Mucosa of rectum (tissue), 2 donors: ENCODE measurements at regions not wholly inside any gene's neighbourhood (a gene's known extent, or its start where the extent isn't known, plus 50 kb on each side); places are given as distances from the start of the nearest gene placed in this dataset.

Experiments used
- H3K27ac ChIP-seq, 2 donors: one replicate each; pipeline ENCODE4 v1.7.0; 2013; ENCODE audit warnings: inconsistent platforms in 2 of 2, low read depth in 2 of 2, low read length in 2 of 2
- H3K27me3 ChIP-seq, 2 donors: one replicate each; pipeline ENCODE4 v1.7.0; 2013; ENCODE audit warnings: low read length in 2 of 2; ENCODE audit not compliant: control insufficient read depth in 2 of 2, insufficient read depth in 2 of 2
- H3K36me3 ChIP-seq, 2 donors: one replicate each; pipeline ENCODE4 v1.7.0; 2013; ENCODE audit warnings: low read length in 2 of 2; ENCODE audit not compliant: control insufficient read depth in 2 of 2, insufficient read depth in 2 of 2
- H3K4me1 ChIP-seq, 2 donors: one replicate each; pipeline ENCODE4 v1.7.0; 2013; ENCODE audit warnings: low read length in 2 of 2, mild to moderate bottlenecking in 1 of 2; ENCODE audit not compliant: control insufficient read depth in 2 of 2, insufficient read depth in 2 of 2
- H3K4me3 ChIP-seq, 2 donors: one replicate each; pipeline ENCODE4 v1.7.0; 2013; ENCODE audit warnings: low read length in 2 of 2
- H3K9ac ChIP-seq, 2 donors: one replicate each; pipeline ENCODE4 v1.7.0; 2013; ENCODE audit warnings: low read length in 2 of 2, low read depth in 1 of 2, mild to moderate bottlenecking in 1 of 2
- H3K9me3 ChIP-seq, 2 donors: one replicate each; pipeline ENCODE4 v1.7.0; 2013; ENCODE audit warnings: low read length in 2 of 2; ENCODE audit not compliant: control insufficient read depth in 2 of 2
- donor health status: healthy.
- donor health status: Normal muscosa, but diverticular disease.

DNA sequence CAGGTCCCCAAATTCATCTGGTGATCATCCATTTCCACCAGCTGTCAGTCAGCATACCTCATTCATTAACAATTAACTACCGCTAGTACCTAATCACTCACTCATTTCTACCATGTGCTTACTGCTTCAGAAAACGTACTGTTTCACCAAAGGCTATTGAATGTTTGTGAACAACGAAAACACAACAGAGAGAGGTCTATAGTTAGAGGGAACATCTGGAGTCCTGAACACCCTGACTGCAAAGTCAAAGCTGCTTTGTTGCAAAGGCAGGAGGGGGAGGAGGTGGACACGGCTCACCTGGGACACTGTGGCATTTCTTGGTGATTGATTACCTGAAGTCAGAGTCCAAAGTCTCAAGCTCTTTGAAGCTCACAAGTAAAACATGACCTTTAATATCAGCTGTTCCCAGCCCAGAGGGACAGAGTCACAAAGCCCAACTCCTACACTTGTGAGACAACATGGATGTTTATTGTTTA, 342.3 kb upstream of the ADARB2 start:
- H3K36me3 ChIP-seq = no peaks in the 10 kb centered on the region
- H3K4me1 ChIP-seq = no peaks in the 10 kb centered on the region
- no peak overlapping the region for H3K4me3 ChIP-seq
- no peak overlapping the region for H3K9ac ChIP-seq
- H3K9me3 ChIP-seq = peaks cover 0 to 4% of the 10 kb centered on the region in 2 donors
- H3K27ac ChIP-seq = no peak overlapping the region
- H3K27me3 ChIP-seq = no peaks in the 10 kb centered on the region

DNA sequence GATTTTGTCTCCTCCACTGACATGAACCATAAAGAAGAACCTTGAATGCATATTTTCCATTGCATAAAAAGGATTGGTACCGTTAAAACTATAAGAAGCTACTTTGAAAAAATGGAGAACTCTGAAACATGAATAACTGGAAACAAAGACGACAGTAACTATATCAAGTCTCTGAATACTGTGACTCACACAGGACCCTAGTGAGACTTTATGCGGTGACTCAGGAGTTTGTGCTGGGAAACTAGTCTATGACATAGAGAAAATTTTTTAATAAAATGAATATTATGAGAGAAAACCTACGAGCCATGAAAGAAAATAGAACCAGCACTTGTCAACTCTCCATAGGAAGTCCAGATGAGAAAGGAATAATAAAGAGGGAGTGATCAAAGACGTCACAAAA, 339.9 kb upstream of the ADARB2 start:
- no peak overlapping the region for H3K27ac ChIP-seq
- no peaks in the 10 kb centered on the region for H3K4me1 ChIP-seq
- H3K9ac ChIP-seq = no peak overlapping the region
- H3K36me3 ChIP-seq = no peaks in the 10 kb centered on the region
- H3K4me3 ChIP-seq = no peak overlapping the region
- H3K9me3 ChIP-seq = peaks cover 0 to 4% of the 10 kb centered on the region in 2 donors
- H3K27me3 ChIP-seq = no peaks in the 10 kb centered on the region

DNA sequence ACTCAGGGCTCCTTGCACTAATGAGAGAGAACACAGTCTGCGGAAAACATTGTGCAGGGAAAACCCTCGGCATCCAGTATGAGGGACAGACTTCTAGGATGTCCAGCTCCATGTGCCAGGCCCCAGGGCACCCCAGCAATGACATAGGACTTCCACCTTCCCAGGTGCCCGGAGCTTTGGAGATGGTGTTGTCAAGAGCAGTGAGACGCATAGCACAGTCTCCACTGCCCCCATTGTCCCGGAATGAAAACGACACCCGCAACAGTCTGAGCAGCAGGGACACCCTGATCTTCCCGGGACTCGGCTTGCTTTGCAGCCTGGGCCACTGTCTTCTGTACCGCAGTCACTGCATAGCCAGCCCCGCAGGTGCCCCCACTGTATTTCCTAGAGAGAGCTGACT, 339.2 kb upstream of the ADARB2 start:
- Histone ChIP-seq H3K9ac (no peak overlapping the region), H3K27me3 (no peaks in the 10 kb centered on the region), H3K36me3 (no peaks in the 10 kb centered on the region), H3K9me3 (peaks cover 0 to 4% of the 10 kb centered on the region in 2 donors), H3K4me3 (no peak overlapping the region), H3K27ac (no peak overlapping the region), H3K4me1 (no peaks in the 10 kb centered on the region)

DNA sequence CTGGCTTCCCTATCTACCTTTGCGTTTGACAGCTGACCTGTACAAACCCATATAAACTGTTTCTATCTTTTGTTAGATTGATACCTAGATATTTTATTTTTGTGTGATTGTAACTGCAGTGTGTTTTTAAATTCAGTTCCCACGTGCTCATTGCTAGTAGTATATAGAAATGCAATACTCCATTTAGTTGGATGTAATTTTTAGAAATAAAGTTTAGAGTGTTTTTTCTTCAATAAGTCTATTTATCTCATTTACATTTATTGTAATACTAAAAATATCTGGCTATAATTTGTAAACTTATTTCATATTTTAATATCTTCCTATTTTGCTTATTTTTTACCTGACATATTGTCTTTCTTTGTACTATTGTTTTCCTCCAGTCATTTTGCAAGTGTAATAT, 329.7 kb upstream of the ADARB2 start:
- H3K4me3 ChIP-seq = no peak overlapping the region
- H3K36me3 ChIP-seq = no peaks in the 10 kb centered on the region
- H3K27ac ChIP-seq = no peak overlapping the region
- no peaks in the 10 kb centered on the region for H3K4me1 ChIP-seq
- H3K9me3 ChIP-seq = no peaks in the 10 kb centered on the region
- no peaks in the 10 kb centered on the region for H3K27me3 ChIP-seq
- no peak overlapping the region for H3K9ac ChIP-seq

DNA sequence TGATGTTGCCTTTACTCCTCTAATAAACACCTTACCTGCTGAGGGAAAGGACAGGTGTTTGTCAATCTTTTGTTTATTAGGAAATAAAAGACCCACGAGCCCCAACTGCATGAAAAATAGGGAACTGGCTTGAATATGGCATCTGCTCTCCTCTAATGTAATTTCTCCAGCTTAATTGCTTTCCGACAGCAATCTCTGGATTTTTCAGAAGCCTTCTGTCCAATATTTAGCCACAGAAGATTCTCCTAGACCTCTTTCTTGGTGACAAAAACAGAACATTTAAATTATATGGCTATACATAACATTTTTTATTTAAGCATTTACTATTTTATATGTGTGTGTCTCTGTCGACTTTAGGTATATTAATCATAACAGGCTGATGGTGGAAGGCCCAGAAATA, 317.4 kb upstream of the ADARB2 start:
- no peaks in the 10 kb centered on the region for H3K4me1 ChIP-seq
- H3K9me3 ChIP-seq = peaks cover 4 to 5% of the 10 kb centered on the region in 2 donors
- no peak overlapping the region for H3K9ac ChIP-seq
- H3K4me3 ChIP-seq = no peak overlapping the region
- no peaks in the 10 kb centered on the region for H3K36me3 ChIP-seq
- no peak overlapping the region for H3K27ac ChIP-seq
- no peaks in the 10 kb centered on the region for H3K27me3 ChIP-seq

DNA sequence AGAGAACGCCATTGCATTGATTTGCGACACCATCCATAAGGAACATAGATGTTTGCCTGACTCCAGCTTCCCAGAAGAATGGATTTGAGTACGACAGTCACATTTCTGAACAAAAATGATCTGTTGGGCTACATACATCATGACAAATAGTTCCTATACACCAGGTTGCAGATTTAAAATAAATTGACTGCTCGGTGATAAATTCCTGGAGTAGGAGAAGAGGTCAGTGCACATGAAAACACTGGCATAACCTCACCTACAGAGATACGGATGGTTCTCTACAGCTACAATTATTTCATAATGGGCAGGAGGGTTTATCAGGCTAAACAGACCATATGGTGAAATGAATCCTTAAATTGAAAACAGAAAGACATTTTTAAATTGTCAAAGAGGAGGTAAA, 316.5 kb upstream of the ADARB2 start:
- no peaks in the 10 kb centered on the region for H3K36me3 ChIP-seq
- no peak overlapping the region for H3K9ac ChIP-seq
- H3K4me3 ChIP-seq = no peak overlapping the region
- peaks cover under 1 to 3% of the 10 kb centered on the region in 2 donors for H3K9me3 ChIP-seq
- H3K4me1 ChIP-seq = no peaks in the 10 kb centered on the region
- H3K27me3 ChIP-seq = no peaks in the 10 kb centered on the region
- H3K27ac ChIP-seq = no peak overlapping the region

DNA sequence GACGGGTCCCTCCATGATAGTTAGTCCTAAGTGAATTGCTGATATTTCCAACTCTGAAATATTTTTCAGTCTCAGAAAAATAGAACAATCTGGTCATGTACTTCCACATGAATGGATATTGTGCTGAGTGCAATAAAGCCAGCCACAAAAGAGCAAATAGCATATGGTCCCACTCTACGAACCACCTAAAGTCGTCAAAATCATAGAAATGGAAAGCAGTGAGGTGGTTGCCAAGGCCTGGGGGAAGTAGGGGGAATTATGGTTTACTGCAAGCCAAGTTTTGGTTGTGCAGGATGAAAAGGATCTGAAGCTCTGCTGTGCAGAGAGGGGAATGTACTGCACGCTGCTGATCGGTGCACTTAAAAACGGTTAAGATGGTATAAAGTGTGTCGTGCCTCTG, 313.8 kb upstream of the ADARB2 start:
- Histone ChIP-seq H3K27me3 (no peaks in the 10 kb centered on the region), H3K4me3 (no peak overlapping the region), H3K9me3 (peaks cover 0 to 4% of the 10 kb centered on the region in 2 donors), H3K36me3 (no peaks in the 10 kb centered on the region), H3K4me1 (no peaks in the 10 kb centered on the region), H3K27ac (no peak overlapping the region), H3K9ac (no peak overlapping the region)

DNA sequence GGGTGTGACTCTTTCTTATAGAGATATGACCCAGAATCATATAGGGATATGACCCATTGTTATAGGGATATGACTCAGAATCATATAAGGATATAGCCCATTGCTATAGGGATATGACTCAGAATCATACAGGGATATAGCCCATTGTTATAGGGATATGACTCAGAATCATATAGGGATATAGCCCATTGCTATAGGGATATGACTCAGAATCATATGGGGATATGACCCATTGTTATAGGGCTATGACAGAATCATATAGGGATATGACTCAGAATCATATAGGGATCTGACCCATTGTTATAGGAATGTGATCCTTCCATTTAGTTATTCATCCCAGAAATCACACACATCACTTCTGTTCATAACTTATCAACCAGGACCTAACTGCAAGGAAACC, 312.2 kb upstream of the ADARB2 start:
- H3K4me3 ChIP-seq = no peak overlapping the region
- H3K36me3 ChIP-seq = no peaks in the 10 kb centered on the region
- H3K27ac ChIP-seq = no peak overlapping the region
- peaks cover 0 to 4% of the 10 kb centered on the region in 2 donors for H3K9me3 ChIP-seq
- H3K27me3 ChIP-seq = no peaks in the 10 kb centered on the region
- H3K9ac ChIP-seq = no peak overlapping the region
- H3K4me1 ChIP-seq = no peaks in the 10 kb centered on the region

DNA sequence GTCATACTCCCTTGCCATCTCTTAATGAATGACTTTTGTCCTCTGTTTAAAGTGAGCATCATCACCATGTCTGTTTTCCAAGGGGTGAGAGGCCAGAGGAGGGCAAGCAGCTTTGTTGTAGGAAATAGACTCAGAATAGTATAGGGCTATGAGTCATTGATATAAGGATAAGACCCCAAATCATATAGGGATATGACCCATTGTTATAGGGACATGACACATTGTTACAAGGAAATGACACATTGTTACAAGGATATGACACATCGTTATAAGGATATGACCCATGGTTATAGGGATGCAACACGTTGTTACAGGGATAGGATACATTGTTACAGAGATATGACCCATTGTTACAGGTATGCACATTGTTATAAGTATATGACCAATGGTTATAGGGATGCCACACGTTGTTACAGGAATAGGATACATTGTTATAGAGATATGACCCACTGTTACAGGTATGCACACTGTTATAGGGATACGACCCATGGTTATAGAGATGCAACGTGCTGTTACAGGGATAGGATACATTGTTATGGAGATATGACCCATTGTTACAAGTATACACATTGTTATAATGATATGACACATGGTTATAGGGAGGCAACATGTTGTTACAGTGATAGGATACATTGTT, 311.1 kb upstream of the ADARB2 start:
- H3K9me3 ChIP-seq = peaks cover 0 to 4% of the 10 kb centered on the region in 2 donors
- H3K36me3 ChIP-seq = no peaks in the 10 kb centered on the region
- H3K27me3 ChIP-seq = no peaks in the 10 kb centered on the region
- H3K27ac ChIP-seq = no peak overlapping the region
- no peak overlapping the region for H3K4me3 ChIP-seq
- no peaks in the 10 kb centered on the region for H3K4me1 ChIP-seq
- no peak overlapping the region for H3K9ac ChIP-seq

DNA sequence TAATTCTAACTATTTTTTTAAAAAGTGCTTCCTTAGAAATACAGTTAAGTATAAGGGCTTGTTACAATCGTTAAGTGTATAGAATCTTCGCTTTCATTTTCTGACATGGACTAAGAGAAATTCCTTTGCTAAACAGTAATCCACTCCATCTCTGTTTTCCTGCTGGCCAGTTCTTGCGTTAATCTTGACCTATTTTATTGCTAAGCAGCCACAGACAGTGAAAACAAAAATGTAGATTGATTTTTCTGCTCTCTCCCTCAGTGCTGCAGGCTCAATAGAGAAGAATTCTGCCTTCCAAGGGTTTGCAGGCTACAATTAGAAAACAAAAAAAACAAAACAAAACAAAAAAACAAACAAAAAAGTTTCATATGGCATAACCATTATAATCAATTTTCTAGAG, 310.4 kb upstream of the ADARB2 start:
- no peak overlapping the region for H3K27ac ChIP-seq
- peaks cover 0 to 4% of the 10 kb centered on the region in 2 donors for H3K9me3 ChIP-seq
- H3K4me3 ChIP-seq = no peak overlapping the region
- H3K4me1 ChIP-seq = no peaks in the 10 kb centered on the region
- no peaks in the 10 kb centered on the region for H3K27me3 ChIP-seq
- no peak overlapping the region for H3K9ac ChIP-seq
- H3K36me3 ChIP-seq = no peaks in the 10 kb centered on the region
